Fibroblast of peridontal ligament (primary cell): ENCODE measurements at regions not wholly inside any gene's neighbourhood (a gene's known extent, or its start where the extent isn't known, plus 50 kb on each side); places are given as distances from the start of the nearest gene placed in this dataset.

ENCODE experiments used
- DNase-seq: peaks from one replicate; pipeline ENCODE4 v3.0.0-alpha.2; 2010; ENCODE audit errors: extremely low read depth

GRCh38 chr5:133854554-133854953, 113.9 kb downstream of the C5orf15 start:
- no peak for DNase-seq

- DNase-seq = no peak
These were observed 114.6 kb downstream of the C5orf15 start for GRCh38 chr5:133853646-133854365.

- no peak for DNase-seq
These were observed 116.9 kb downstream of the C5orf15 start for GRCh38 chr5:133851521-133851920.

GRCh38 chr5:133850811-133851210, 117.6 kb downstream of the C5orf15 start:
- no peak for DNase-seq

- no peak for DNase-seq
These were observed 119.3 kb downstream of the C5orf15 start for GRCh38 chr5:133849116-133849515.

GRCh38 chr5:133848341-133848811, 120.0 kb downstream of the C5orf15 start:
- no peak for DNase-seq

- no peak for DNase-seq
These were observed 120.5 kb downstream of the C5orf15 start for GRCh38 chr5:133847886-133848285.

- DNase-seq = no peak
These were observed 121.1 kb downstream of the C5orf15 start for GRCh38 chr5:133847301-133847700.

GRCh38 chr5:133846478-133847226, 121.8 kb downstream of the C5orf15 start:
- DNase-seq = no peak

GRCh38 chr5:133845271-133845670, 123.2 kb downstream of the C5orf15 start:
- DNase-seq = no peak

GRCh38 chr5:133844836-133845235, 123.6 kb downstream of the C5orf15 start:
- no peak for DNase-seq

GRCh38 chr5:133843911-133844310, 124.5 kb downstream of the C5orf15 start:
- no peak for DNase-seq

- DNase-seq = no peak
These were observed 125.4 kb downstream of the C5orf15 start for GRCh38 chr5:133842846-133843611.

GRCh38 chr5:133841831-133842750, 126.3 kb downstream of the C5orf15 start:
- DNase-seq = no peak

GRCh38 chr5:133840168-133840567, 128.3 kb downstream of the C5orf15 start:
- no peak for DNase-seq

GRCh38 chr5:133839721-133840120, 128.7 kb downstream of the C5orf15 start:
- no peak for DNase-seq

- no peak for DNase-seq
These were observed 129.3 kb downstream of the C5orf15 start for GRCh38 chr5:133839090-133839489.

GRCh38 chr5:133838286-133838685, 130.1 kb downstream of the C5orf15 start:
- DNase-seq = no peak

GRCh38 chr5:133831491-133832224, 136.8 kb downstream of the C5orf15 start:
- peak; percentile 3 for DNase-seq

GRCh38 chr5:133830911-133831310, 137.5 kb downstream of the C5orf15 start:
- DNase-seq = no peak

GRCh38 chr5:133830281-133830680, 138.1 kb downstream of the C5orf15 start:
- DNase-seq = no peak
